ENCODE measurements at regions not wholly inside any gene's neighbourhood (a gene's known extent, or its start where the extent isn't known, plus 50 kb on each side); places are given as distances from the start of the nearest gene placed in this dataset.

DNA sequence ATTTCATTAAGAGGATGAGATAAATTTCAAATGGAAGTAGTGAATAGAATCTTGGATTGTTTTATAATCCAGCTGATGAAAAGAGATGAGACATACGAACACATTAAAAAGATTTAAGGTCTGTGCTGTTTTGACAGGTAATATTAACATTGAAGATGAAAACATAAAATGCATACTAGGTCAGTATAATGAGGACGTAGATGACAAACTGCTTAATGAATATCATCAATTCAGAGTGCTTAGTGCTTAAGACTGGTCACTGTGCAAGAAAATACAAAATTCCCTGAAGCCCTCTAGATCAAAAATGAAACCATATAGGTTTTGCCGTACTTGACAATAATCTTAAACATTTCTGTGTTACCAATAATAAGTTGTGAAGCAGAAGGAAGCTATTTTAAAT is 173.4 kb upstream of the THRB start:
- Histone ChIP-seq H3K4me3 (ENCODE audit: low read depth, low read length) (no peak overlapping the region), H3K27me3 (ENCODE audit: control insufficient read depth, insufficient read depth, low read length) (no peaks in the 10 kb centered on the region), H3K36me3 (ENCODE audit: control insufficient read depth, insufficient read depth, low read length) (no peaks in the 10 kb centered on the region)
- POLR2A ChIA-PET = no interaction called here
- CTCF ChIA-PET = interaction anchor here (2.1 kb wide), 1 partner anchor 13 kb away, joined by 5 read pairs; no protein-coding TSS in a partner anchor
- TF ChIP-seq, protein P1, sequence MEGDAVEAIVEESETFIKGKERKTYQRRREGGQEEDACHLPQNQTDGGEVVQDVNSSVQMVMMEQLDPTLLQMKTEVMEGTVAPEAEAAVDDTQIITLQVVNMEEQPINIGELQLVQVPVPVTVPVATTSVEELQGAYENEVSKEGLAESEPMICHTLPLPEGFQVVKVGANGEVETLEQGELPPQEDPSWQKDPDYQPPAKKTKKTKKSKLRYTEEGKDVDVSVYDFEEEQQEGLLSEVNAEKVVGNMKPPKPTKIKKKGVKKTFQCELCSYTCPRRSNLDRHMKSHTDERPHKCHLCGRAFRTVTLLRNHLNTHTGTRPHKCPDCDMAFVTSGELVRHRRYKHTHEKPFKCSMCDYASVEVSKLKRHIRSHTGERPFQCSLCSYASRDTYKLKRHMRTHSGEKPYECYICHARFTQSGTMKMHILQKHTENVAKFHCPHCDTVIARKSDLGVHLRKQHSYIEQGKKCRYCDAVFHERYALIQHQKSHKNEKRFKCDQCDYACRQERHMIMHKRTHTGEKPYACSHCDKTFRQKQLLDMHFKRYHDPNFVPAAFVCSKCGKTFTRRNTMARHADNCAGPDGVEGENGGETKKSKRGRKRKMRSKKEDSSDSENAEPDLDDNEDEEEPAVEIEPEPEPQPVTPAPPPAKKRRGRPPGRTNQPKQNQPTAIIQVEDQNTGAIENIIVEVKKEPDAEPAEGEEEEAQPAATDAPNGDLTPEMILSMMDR (IDR thresholded peaks at IDR 0.05; ENCODE audit: insufficient read depth, low read depth, low read length) = no peak
- no peak for DNase-seq (ENCODE audit: low read depth)

DNA sequence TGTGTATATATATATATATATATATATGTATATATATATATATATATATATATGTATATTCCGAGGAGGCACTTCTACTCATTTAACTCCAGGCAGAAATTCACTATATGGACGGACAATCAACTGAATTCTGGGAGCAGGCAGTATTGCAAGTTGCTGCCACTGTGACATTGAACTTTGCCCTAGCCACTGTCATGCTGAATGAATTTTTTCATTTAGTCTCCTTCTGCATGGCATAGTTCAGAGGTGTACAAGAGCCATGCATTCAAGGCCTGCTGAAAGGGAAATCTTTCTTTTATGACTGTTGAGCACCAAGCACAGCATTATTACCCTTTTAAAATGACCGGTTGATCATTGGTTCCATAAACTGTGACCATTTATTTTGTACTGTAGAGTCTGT is 176.2 kb upstream of the THRB start:
- peaks cover 2% of the 10 kb centered on the region for H3K27me3 ChIP-seq (ENCODE audit: control insufficient read depth, insufficient read depth, low read length)
- TF ChIP-seq, protein P1 (IDR thresholded peaks at IDR 0.05; ENCODE audit: insufficient read depth, low read depth, low read length) = no peak
- POLR2A ChIA-PET = no interaction called here
- H3K36me3 ChIP-seq (ENCODE audit: control insufficient read depth, insufficient read depth, low read length) = no peaks in the 10 kb centered on the region
- CTCF ChIA-PET = interaction anchor here (1.1 kb wide), 1 partner anchor 10 kb away, joined by 3 read pairs; no protein-coding TSS in a partner anchor
- DNase-seq (ENCODE audit: low read depth) = no peak
- H3K4me3 ChIP-seq (ENCODE audit: low read depth, low read length) = no peak overlapping the region

DNA sequence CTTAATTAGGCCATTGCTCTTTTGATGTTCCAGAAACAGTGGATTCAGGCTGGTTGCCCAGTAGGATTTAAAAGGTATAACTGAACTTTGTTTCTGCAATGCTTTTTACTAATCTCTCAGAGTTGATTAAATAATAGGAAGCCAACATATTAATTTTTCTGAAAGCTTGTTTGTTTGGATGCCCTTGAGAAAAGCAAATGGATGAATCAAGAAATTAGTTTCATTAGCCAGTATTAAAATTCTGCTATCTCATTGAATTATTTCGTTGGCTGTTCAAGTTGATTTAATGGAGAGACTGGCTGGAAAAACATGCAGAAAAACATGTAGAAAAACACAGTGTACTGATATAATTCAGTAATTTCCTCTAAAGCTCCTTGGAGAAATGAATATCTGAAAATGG is 178.9 kb upstream of the THRB start:
- TF ChIP-seq, protein P1 (IDR thresholded peaks at IDR 0.05; ENCODE audit: insufficient read depth, low read depth, low read length) = no peak
- Histone ChIP-seq H3K4me3 (ENCODE audit: low read depth, low read length) (no peak overlapping the region), H3K27me3 (ENCODE audit: control insufficient read depth, insufficient read depth, low read length) (peaks cover 2% of the 10 kb centered on the region), H3K36me3 (ENCODE audit: control insufficient read depth, insufficient read depth, low read length) (no peaks in the 10 kb centered on the region)
- no peak for DNase-seq (ENCODE audit: low read depth)
- ChIA-PET POLR2A (no interaction called here), CTCF (interaction anchor here (1.3 kb wide), 1 partner anchor 40 kb away, joined by 3 read pairs; no protein-coding TSS in a partner anchor)

GRCh38 chr3:24674261-24674660 is 179.6 kb upstream of the THRB start:
- CTCF ChIA-PET = interaction anchor here (0.9 kb wide), 1 partner anchor 11 kb away, joined by 3 read pairs; no protein-coding TSS in a partner anchor
- POLR2A ChIA-PET = no interaction called here
- H3K27me3 ChIP-seq (ENCODE audit: control insufficient read depth, insufficient read depth, low read length) = peaks cover 2% of the 10 kb centered on the region
- no peaks in the 10 kb centered on the region for H3K36me3 ChIP-seq (ENCODE audit: control insufficient read depth, insufficient read depth, low read length)
- no peak overlapping the region for H3K4me3 ChIP-seq (ENCODE audit: low read depth, low read length)
- TF ChIP-seq, protein P1 (IDR thresholded peaks at IDR 0.05; ENCODE audit: insufficient read depth, low read depth, low read length) = no peak
- no peak for DNase-seq (ENCODE audit: low read depth)

DNA sequence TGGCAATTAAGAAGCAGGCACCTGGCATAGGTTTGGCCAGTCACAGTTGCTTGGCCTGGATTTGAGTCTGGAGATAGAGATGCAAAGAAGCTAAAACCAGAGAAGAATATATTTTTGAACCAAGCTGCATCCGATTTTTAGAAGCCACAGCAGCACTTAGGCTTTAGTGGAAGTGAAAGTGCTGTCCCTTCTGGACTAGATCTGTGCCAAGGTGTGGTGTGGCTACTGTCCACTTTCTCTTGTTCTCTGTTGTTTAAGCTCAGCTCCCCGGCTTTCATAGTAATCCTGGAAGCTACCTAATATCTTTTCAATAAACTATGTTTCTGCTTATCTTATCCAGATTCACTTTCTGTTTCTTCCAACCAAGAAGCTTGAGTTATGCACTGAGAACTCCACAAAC is 183.4 kb upstream of the THRB start:
- ChIA-PET POLR2A (no interaction called here), CTCF (no interaction called here)
- H3K4me3 ChIP-seq (ENCODE audit: low read depth, low read length) = no peak overlapping the region

More for the DNA sequence above, 183.4 kb upstream of the THRB start:
- TF ChIP-seq, protein P1 (IDR thresholded peaks at IDR 0.05; ENCODE audit: insufficient read depth, low read depth, low read length) = no peak
- Histone ChIP-seq H3K27me3 (ENCODE audit: control insufficient read depth, insufficient read depth, low read length) (peaks cover 2% of the 10 kb centered on the region), H3K36me3 (ENCODE audit: control insufficient read depth, insufficient read depth, low read length) (no peaks in the 10 kb centered on the region)
- no peak for DNase-seq (ENCODE audit: low read depth)
